H9 (cell line): ENCODE measurements at regions not wholly inside any gene's neighbourhood (a gene's known extent, or its start where the extent isn't known, plus 50 kb on each side); places are given as distances from the start of the nearest gene placed in this dataset.

Experiments
- DNase-seq: peaks from one replicate; pipeline ENCODE4 v3.0.0-alpha.2; 2017
- H2AFZ ChIP-seq: one replicate; pipeline ENCODE4 v1.6.1; 2013; ENCODE audit warnings: mild to moderate bottlenecking, low read length, control low read depth, moderate library complexity
- H2AK5ac ChIP-seq: 2 replicates; pipeline ENCODE4 v1.6.1; 2013; ENCODE audit warnings: low read length, control low read depth, mixed read lengths; ENCODE audit not compliant: insufficient read length
- H2BK120ac ChIP-seq: one replicate; pipeline ENCODE4 v1.6.1; 2013; ENCODE audit warnings: low read depth, mild to moderate bottlenecking, low read length, control low read depth, inconsistent platforms; ENCODE audit not compliant: poor library complexity, severe bottlenecking
- H2BK12ac ChIP-seq: 2 replicates; pipeline ENCODE4 v1.6.1; 2013; ENCODE audit warnings: low read length, control low read depth, mixed read lengths, low read depth; ENCODE audit not compliant: insufficient read length
- H2BK15ac ChIP-seq: 2 replicates; pipeline ENCODE4 v1.6.1; 2013; ENCODE audit warnings: low read depth, low read length, control low read depth
- H2BK20ac ChIP-seq: one replicate; pipeline ENCODE4 v1.6.1; 2013; ENCODE audit warnings: low read depth, mild to moderate bottlenecking, low read length, control low read depth, inconsistent platforms; ENCODE audit not compliant: poor library complexity, severe bottlenecking
- H2BK5ac ChIP-seq: 2 replicates; pipeline ENCODE4 v1.6.1; 2013; ENCODE audit warnings: low read length, control low read depth, mixed read lengths; ENCODE audit not compliant: insufficient read length
- H3K14ac ChIP-seq: 2 replicates; pipeline ENCODE4 v1.6.1; 2013; ENCODE audit warnings: low read length, control low read depth; ENCODE audit not compliant: insufficient read depth
- H3K18ac ChIP-seq: 2 replicates; pipeline ENCODE4 v1.6.1; 2013; ENCODE audit warnings: low read depth, mild to moderate bottlenecking, mixed read lengths, low read length, control low read depth; ENCODE audit not compliant: insufficient read length
- H3K23ac ChIP-seq: 2 replicates; pipeline ENCODE4 v1.6.1; 2013; ENCODE audit warnings: low read length, control low read depth, mixed read lengths, low read depth; ENCODE audit not compliant: insufficient read length
- H3K23me2 ChIP-seq: 2 replicates; pipeline ENCODE4 v1.6.1; 2013; ENCODE audit warnings: low read depth, mild to moderate bottlenecking, mixed read lengths, low read length, control low read depth; ENCODE audit not compliant: insufficient read length, poor library complexity, severe bottlenecking
- H3K27ac ChIP-seq: 2 replicates; pipeline ENCODE4 v1.5.1; 2013; ENCODE audit warnings: low read length, control low read depth, mixed read lengths, low read depth; ENCODE audit not compliant: insufficient read length
- H3K27me3 ChIP-seq: 2 replicates; pipeline ENCODE4 v1.6.1; 2013; ENCODE audit warnings: low read length, control low read depth, inconsistent platforms; ENCODE audit not compliant: insufficient read depth
- H3K4ac ChIP-seq: 2 replicates; pipeline ENCODE4 v1.6.1; 2013; ENCODE audit warnings: low read depth, mild to moderate bottlenecking, control low read depth, inconsistent platforms, low read length, moderate library complexity
- H3K4me1 ChIP-seq: 2 replicates; pipeline ENCODE4 v1.6.1; 2013; ENCODE audit warnings: low read length, control low read depth, inconsistent platforms; ENCODE audit not compliant: insufficient read depth
- H3K4me2 ChIP-seq: 2 replicates; pipeline ENCODE4 v1.6.1; 2013; ENCODE audit warnings: low read length, control low read depth, mixed read lengths; ENCODE audit not compliant: insufficient read length, insufficient read depth
- H3K56ac ChIP-seq: 2 replicates; pipeline ENCODE4 v1.6.1; 2013; ENCODE audit warnings: low read depth, mild to moderate bottlenecking, mixed read lengths, low read length, control low read depth; ENCODE audit not compliant: insufficient read length
- H3K79me1 ChIP-seq: 2 replicates; pipeline ENCODE4 v1.6.1; 2013; ENCODE audit warnings: low read depth, mild to moderate bottlenecking, moderate library complexity, low read length, control low read depth, inconsistent platforms; ENCODE audit not compliant: insufficient read depth, poor library complexity, severe bottlenecking
- H3K79me2 ChIP-seq: 2 replicates; pipeline ENCODE4 v1.6.1; 2013; ENCODE audit warnings: low read length, control low read depth, inconsistent platforms; ENCODE audit not compliant: insufficient read depth
- H3K9ac ChIP-seq: 2 replicates; pipeline ENCODE4 v1.6.1; 2013; ENCODE audit warnings: low read length, control low read depth, mixed read lengths; ENCODE audit not compliant: insufficient read length; ENCODE audit errors: extremely low read depth
- H3K9me3 ChIP-seq: one replicate; pipeline ENCODE4 v1.6.1; 2013; ENCODE audit warnings: low read depth, low read length, inconsistent platforms; ENCODE audit not compliant: control insufficient read depth
- H3T11ph ChIP-seq: one replicate; pipeline ENCODE4 v1.6.1; 2013; ENCODE audit warnings: mild to moderate bottlenecking, low read length, control low read depth, inconsistent platforms
- H4K20me1 ChIP-seq: one replicate; pipeline ENCODE4 v1.6.1; 2013; ENCODE audit not compliant: control insufficient read depth, insufficient read length, insufficient read depth
- H4K5ac ChIP-seq: 2 replicates; pipeline ENCODE4 v1.6.1; 2013; ENCODE audit warnings: low read depth, mild to moderate bottlenecking, mixed read lengths, low read length, control low read depth; ENCODE audit not compliant: insufficient read length
- H4K8ac ChIP-seq: replicated peaks from 2 replicates; pipeline ENCODE4 v1.6.1; 2013; ENCODE audit warnings: low read length, control low read depth, mixed read lengths, low read depth; ENCODE audit not compliant: insufficient read length
- H4K91ac ChIP-seq: 2 replicates; pipeline ENCODE4 v1.6.1; 2013; ENCODE audit warnings: low read depth, mild to moderate bottlenecking, moderate library complexity, mixed read lengths, low read length, control low read depth; ENCODE audit not compliant: insufficient read length
- H3K27ac Mint-ChIP-seq, 3 experiments: 2 replicates in 2 of 3; 3 replicates in 1 of 3; pipeline ENCODE4 v1.8.0; 2020 to 2021; ENCODE audit warnings: mixed read lengths in 3 of 3, mild to moderate bottlenecking in 1 of 3, moderate library complexity in 1 of 3
- H3K27me3 Mint-ChIP-seq: 2 replicates; pipeline ENCODE4 v1.8.0; 2021; ENCODE audit warnings: low read depth, mild to moderate bottlenecking, moderate library complexity, mixed read lengths
- H3K36me3 Mint-ChIP-seq, 3 experiments: 2 replicates in 2 of 3; 3 replicates in 1 of 3; pipeline ENCODE4 v1.8.0; 2020 to 2021; ENCODE audit warnings: low read depth in 3 of 3, mixed read lengths in 3 of 3; ENCODE audit not compliant: insufficient read depth in 1 of 3
- H3K4me1 Mint-ChIP-seq, 2 experiments: 2 replicates each; pipeline ENCODE4 v1.8.0; 2020; ENCODE audit warnings: mixed read lengths in 2 of 2
- H3K4me3 Mint-ChIP-seq, 2 experiments: 2 replicates in 1 of 2; 3 replicates in 1 of 2; pipeline ENCODE4 v1.8.0; 2020 to 2021; ENCODE audit warnings: mild to moderate bottlenecking in 2 of 2, mixed read lengths in 2 of 2, moderate library complexity in 1 of 2
- H3K9me3 Mint-ChIP-seq, 2 experiments: 2 replicates in 1 of 2; 3 replicates in 1 of 2; pipeline ENCODE4 v1.8.0; 2020; ENCODE audit warnings: mild to moderate bottlenecking in 2 of 2, mixed read lengths in 2 of 2, moderate library complexity in 1 of 2
- WGBS: extraction: QIAGEN DNeasy Blood & Tissue Kit; methylation state at CpG from one replicate; pipeline ENCODE4 v1.1.7; 2013; ENCODE audit warnings: missing lambda C conversion rate, low lambda C conversion rate, mixed read lengths; ENCODE audit not compliant: insufficient read length; ENCODE audit errors: extremely low coverage; 5-methylcytosine and 5-hydroxymethylcytosine counted together
- TF ChIP-seq, protein P1 (sequence below): fragments of 200-600 bp; sonication (generic); conservative IDR thresholded peaks from 3 replicates; pipeline ENCODE4 v1.8.0; 2021; ENCODE audit warnings: antibody characterized with exemption, mild to moderate bottlenecking

GRCh38 chr19:30252214-30252613 lies 120.0 kb upstream of the ZNF536 start:
- peaks cover 36 to 44% of the 10 kb centered on the region in 2 experiments for H3K4me1 Mint-ChIP-seq
- TF ChIP-seq, protein P1, sequence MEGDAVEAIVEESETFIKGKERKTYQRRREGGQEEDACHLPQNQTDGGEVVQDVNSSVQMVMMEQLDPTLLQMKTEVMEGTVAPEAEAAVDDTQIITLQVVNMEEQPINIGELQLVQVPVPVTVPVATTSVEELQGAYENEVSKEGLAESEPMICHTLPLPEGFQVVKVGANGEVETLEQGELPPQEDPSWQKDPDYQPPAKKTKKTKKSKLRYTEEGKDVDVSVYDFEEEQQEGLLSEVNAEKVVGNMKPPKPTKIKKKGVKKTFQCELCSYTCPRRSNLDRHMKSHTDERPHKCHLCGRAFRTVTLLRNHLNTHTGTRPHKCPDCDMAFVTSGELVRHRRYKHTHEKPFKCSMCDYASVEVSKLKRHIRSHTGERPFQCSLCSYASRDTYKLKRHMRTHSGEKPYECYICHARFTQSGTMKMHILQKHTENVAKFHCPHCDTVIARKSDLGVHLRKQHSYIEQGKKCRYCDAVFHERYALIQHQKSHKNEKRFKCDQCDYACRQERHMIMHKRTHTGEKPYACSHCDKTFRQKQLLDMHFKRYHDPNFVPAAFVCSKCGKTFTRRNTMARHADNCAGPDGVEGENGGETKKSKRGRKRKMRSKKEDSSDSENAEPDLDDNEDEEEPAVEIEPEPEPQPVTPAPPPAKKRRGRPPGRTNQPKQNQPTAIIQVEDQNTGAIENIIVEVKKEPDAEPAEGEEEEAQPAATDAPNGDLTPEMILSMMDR, result no peak

More at GRCh38 chr19:30252214-30252613, 120.0 kb upstream of the ZNF536 start:
- Histone ChIP-seq H2BK15ac (no peak overlapping the region), H3K4ac (no peak overlapping the region), H3K79me2 (no peaks in the 10 kb centered on the region), H2BK20ac (no peak overlapping the region), H3K23me2 (no peaks in the 10 kb centered on the region), H3T11ph (no peak overlapping the region), H3K27ac (no peak overlapping the region), H3K27me3 (no peaks in the 10 kb centered on the region), H2BK5ac (no peak overlapping the region), H3K14ac (no peak overlapping the region), H3K9me3 (no peaks in the 10 kb centered on the region), H4K91ac (no peak overlapping the region), H4K5ac (no peak overlapping the region), H3K18ac (no peak overlapping the region), H3K23ac (no peak overlapping the region), H3K9ac (no peak overlapping the region), H3K4me2 (no peak overlapping the region), H2AFZ (no peak overlapping the region), H2BK120ac (no peak overlapping the region), H4K20me1 (no peaks in the 10 kb centered on the region), H4K8ac (no peak overlapping the region), H3K79me1 (no peaks in the 10 kb centered on the region), H2BK12ac (no peak overlapping the region), H3K4me1 (peaks cover 3% of the 10 kb centered on the region; the same call in 1 of the 2 replicates), H2AK5ac (no peak overlapping the region), H3K56ac (no peak overlapping the region)
- Mint-ChIP-seq H3K4me3 (no peak overlapping the region), H3K9me3 (no peaks in the 10 kb centered on the region), H3K27ac (no peak overlapping the region), H3K36me3 (no peaks in the 10 kb centered on the region), H3K27me3 (peaks cover 6% of the 10 kb centered on the region)
- DNase-seq, result no peak
- no CpG with 5 or more reads among the region's 5 CpGs for WGBS
